ENCODE measurements at regions not wholly inside any gene's neighbourhood (a gene's known extent, or its start where the extent isn't known, plus 50 kb on each side); places are given as distances from the start of the nearest gene placed in this dataset.
A peak's percentile ranks its signal among the peaks of the same experiment; 100 is the strongest.
"Not testable (repeated sequence)": the region's sequence is repeated elsewhere in the genome, so short reads cannot be mapped to it uniquely, and the experiment has no call there.

DNA sequence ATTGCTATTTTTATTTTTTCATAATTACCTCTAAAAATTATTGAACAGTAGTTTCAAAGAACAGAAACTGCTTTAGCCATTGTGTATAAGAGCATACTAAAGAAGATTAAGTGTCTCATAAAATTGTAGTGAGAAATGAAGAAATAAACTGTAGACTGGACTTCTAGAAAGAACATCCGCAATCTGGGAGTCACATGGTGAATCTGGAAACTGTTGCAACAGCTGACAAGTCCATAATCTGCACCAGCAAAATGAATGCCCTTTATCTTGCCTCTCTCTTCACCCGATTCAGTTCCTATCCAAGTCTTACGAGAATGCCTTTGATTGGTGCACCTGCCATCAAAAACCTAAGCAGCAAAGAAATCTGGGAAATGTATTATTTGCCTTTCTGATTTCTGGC, 312.9 kb downstream of the NAF1 start:
- no peak overlapping the region for H3K4me3 ChIP-seq (ENCODE audit: low read depth, low read length)
- TF ChIP-seq MAX (IDR thresholded peaks at IDR 0.05; ENCODE audit: low read depth, low read length) (no peak), MYC (IDR thresholded peaks at IDR 0.05; ENCODE audit: low read depth, low read length) (no peak), POLR2A (IDR thresholded peaks at IDR 0.05; ENCODE audit: extremely low read depth, insufficient read length) (no peak)
- TF ChIP-seq, protein P1, sequence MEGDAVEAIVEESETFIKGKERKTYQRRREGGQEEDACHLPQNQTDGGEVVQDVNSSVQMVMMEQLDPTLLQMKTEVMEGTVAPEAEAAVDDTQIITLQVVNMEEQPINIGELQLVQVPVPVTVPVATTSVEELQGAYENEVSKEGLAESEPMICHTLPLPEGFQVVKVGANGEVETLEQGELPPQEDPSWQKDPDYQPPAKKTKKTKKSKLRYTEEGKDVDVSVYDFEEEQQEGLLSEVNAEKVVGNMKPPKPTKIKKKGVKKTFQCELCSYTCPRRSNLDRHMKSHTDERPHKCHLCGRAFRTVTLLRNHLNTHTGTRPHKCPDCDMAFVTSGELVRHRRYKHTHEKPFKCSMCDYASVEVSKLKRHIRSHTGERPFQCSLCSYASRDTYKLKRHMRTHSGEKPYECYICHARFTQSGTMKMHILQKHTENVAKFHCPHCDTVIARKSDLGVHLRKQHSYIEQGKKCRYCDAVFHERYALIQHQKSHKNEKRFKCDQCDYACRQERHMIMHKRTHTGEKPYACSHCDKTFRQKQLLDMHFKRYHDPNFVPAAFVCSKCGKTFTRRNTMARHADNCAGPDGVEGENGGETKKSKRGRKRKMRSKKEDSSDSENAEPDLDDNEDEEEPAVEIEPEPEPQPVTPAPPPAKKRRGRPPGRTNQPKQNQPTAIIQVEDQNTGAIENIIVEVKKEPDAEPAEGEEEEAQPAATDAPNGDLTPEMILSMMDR (IDR thresholded peaks at IDR 0.05; ENCODE audit: low read depth, low read length) = no peak
- no peak for DNase-seq (ENCODE audit: low read depth)

DNA sequence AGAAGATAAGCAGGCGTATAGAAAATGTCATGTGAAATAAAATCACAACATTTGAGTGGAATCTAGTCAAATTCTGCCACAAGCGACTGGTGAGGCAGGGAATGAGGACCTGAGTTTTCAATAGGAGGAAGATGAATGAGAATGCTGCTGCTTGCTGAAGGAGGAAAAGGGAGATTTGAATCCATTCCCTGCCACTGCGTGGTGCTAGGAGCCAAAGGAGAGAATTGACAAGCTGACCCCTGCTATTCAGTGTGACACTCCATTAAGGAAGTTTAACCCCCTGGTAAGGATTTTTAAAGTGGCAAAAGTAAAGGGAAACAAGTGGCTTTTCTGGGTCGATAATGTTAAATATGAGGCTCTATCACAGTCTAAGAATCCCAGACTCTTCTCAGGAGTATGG, 314.0 kb downstream of the NAF1 start:
- TF ChIP-seq, protein P1 (IDR thresholded peaks at IDR 0.05; ENCODE audit: low read depth, low read length) = no peak
- no peak for TF ChIP-seq MYC (IDR thresholded peaks at IDR 0.05; ENCODE audit: low read depth, low read length)
- TF ChIP-seq POLR2A (IDR thresholded peaks at IDR 0.05; ENCODE audit: extremely low read depth, insufficient read length) = no peak
- TF ChIP-seq MAX (IDR thresholded peaks at IDR 0.05; ENCODE audit: low read depth, low read length) = no peak
- no peak overlapping the region for H3K4me3 ChIP-seq (ENCODE audit: low read depth, low read length)
- DNase-seq (ENCODE audit: low read depth) = no peak

DNA sequence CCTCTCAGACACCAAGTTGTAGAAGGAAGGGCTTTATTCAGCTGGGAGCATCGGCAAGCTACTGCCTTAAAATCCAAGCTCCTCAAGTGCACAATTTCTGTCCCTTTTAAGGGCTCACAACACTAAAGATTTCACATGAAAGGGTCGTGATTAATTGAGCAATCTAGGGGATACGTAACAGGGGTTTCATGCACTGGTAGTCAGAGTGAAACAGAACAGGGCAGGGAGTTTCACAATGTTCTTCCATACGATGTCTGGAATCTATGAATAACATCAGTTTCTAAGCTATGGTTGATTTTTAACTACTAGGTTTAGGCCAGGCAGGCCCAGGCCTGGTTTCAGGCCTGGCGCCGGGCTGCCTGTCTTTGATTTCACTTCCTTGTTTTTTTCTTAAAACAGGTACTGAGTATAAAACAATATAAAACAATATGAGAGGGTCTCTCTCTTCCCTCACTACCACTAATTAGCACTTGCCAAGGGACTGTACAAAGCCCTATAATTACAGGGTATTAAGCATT, 315.4 kb downstream of the NAF1 start:
- not testable (repeated sequence) for H3K4me3 ChIP-seq (ENCODE audit: low read depth, low read length); DNase-seq (ENCODE audit: low read depth)

DNA sequence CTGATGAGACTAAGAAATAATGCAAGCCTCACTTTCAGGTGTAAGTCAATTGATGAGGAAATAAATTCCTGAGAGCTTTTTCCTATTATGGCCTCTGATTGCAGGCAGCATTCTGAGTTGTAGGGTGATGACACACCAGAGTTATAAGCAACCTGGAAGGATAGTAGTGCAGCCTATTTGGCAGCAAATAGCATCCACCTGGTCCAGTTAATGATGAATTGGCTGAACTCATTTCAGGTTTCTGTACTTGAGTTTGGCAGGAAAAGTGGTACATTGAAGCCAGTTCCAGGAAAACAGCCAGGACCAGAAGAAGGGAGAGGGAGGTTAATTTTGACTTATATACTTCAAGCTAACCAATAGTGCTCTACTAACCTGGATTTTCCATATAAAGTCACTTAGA, 316.8 kb downstream of the NAF1 start:
- TF ChIP-seq MYC (IDR thresholded peaks at IDR 0.05; ENCODE audit: low read depth, low read length) (no peak), POLR2A (IDR thresholded peaks at IDR 0.05; ENCODE audit: extremely low read depth, insufficient read length) (no peak)
- H3K4me3 ChIP-seq (ENCODE audit: low read depth, low read length) = no peak overlapping the region
- DNase-seq (ENCODE audit: low read depth) = no peak

DNA sequence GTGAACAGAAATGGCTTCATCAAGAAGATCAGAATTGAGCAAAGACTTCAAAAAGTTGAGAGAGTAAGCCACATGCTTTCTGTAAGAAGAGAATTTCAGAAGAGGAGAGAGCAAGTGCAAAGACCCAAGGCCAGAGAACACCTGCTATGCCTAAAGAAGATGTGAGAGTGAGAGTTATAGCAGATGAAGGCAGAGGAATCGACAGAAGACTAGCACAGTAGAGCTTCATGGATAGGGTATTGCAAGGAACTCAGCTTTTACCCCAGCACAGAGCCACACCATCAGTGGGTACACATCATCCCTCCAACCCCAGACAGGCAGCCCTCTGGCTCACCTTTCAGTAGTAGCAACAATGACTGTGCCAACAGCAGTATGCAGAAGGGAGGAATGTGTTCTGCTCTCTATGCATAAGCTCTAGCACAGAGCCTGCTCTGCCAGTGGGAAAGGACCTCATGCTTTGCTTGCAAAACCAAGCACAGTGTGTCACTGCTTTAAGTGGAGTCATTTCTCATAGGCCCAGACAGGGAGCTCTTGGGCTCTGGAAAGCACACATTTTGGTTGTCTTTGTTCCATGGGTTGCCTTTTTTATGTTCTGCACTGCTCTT, 318.6 kb downstream of the NAF1 start:
- TF ChIP-seq MYC (IDR thresholded peaks at IDR 0.05; ENCODE audit: low read depth, low read length) (no peak), MAX (IDR thresholded peaks at IDR 0.05; ENCODE audit: low read depth, low read length) (no peak), POLR2A (IDR thresholded peaks at IDR 0.05; ENCODE audit: extremely low read depth, insufficient read length) (no peak)
- DNase-seq (ENCODE audit: low read depth) = no peak
- no peak overlapping the region for H3K4me3 ChIP-seq (ENCODE audit: low read depth, low read length)

GRCh38 chr4:162841753-162842152, 324.9 kb downstream of the NAF1 start:
- DNase-seq (ENCODE audit: low read depth) = no peak
- H3K4me3 ChIP-seq (ENCODE audit: low read depth, low read length) = no peak overlapping the region
- no peak for TF ChIP-seq POLR2A (IDR thresholded peaks at IDR 0.05; ENCODE audit: extremely low read depth, insufficient read length)
- TF ChIP-seq MYC (IDR thresholded peaks at IDR 0.05; ENCODE audit: low read depth, low read length) = no peak
- TF ChIP-seq, protein P1 (IDR thresholded peaks at IDR 0.05; ENCODE audit: low read depth, low read length) = no peak
- TF ChIP-seq MAX (IDR thresholded peaks at IDR 0.05; ENCODE audit: low read depth, low read length) = no peak

DNA sequence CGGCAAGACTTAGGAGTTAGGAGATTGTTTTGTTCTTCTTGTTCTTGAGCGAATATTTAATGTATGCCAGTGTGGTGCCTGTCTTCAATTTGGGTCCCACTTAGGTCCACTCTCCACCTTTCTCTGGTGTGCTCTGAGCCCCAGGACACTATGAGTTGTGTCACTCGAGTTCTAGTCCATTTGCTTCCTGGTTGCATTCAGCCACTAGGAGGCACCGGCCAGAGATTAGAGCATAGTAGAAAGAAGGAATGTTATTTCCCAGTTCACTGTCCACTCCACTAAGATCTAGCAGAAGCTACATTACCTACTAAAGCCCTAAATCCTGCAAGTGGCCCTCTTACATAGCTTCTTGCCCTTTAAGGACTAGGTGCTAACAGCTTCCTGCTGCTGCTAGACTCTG, 326.9 kb downstream of the NAF1 start:
- DNase-seq (ENCODE audit: low read depth) = peak; percentile 4
- no peak overlapping the region for H3K4me3 ChIP-seq (ENCODE audit: low read depth, low read length)
- no peak for TF ChIP-seq MAX (IDR thresholded peaks at IDR 0.05; ENCODE audit: low read depth, low read length)
- TF ChIP-seq, protein P1 (IDR thresholded peaks at IDR 0.05; ENCODE audit: low read depth, low read length) = peak; percentile 33

Measured in NB4 (cell line).